HepG2 (cell line): ENCODE measurements at regions not wholly inside any gene's neighbourhood (a gene's known extent, or its start where the extent isn't known, plus 50 kb on each side); places are given as distances from the start of the nearest gene placed in this dataset.

Source experiments
- CHD2 ChIP-seq: IDR thresholded peaks from 2 replicates; pipeline ENCODE4 v1.6.1; 2011; ENCODE audit warnings: low read depth, low read length, improper control_type of control experiment
- CHD4 ChIP-seq: fragments of 200-600 bp; sonication (generic); IDR thresholded peaks from 2 replicates; pipeline ENCODE4 v1.7.0; 2017; ENCODE audit warnings: mild to moderate bottlenecking, low read length, borderline replicate concordance
- FUBP1 ChIP-seq: sonication (generic); formaldehyde crosslinking; IDR thresholded peaks from 2 replicates; pipeline ENCODE4 v1.5.1; 2020; ENCODE audit warnings: missing genetic modification reagents, mild to moderate bottlenecking, borderline replicate concordance
- GFI1 ChIP-seq: sonication (generic); formaldehyde crosslinking; IDR thresholded peaks from 2 replicates; pipeline ENCODE4 v1.5.0; 2020; ENCODE audit warnings: missing genetic modification reagents, mild to moderate bottlenecking, borderline replicate concordance
- HMG20B ChIP-seq: conservative IDR thresholded peaks from 2 replicates; pipeline ENCODE4 v1.6.1; 2016; ENCODE audit warnings: missing genetic modification reagents, missing compliant biosample characterization
- HNF4G ChIP-seq, 2 experiments: sonication (generic) in 1 of 2; formaldehyde crosslinking in 1 of 2; IDR thresholded peaks; 2 replicates each; pipeline versions ENCODE4 v1.4.0 to v1.6.1; 2011 to 2020; ENCODE audit warnings: borderline replicate concordance in 2 of 2, low read depth in 2 of 2, mild to moderate bottlenecking in 2 of 2, low read length in 1 of 2, missing genetic modification reagents in 1 of 2, moderate library complexity in 1 of 2
- KDM1A ChIP-seq: IDR thresholded peaks from 2 replicates; pipeline ENCODE4 v1.6.1; 2016; ENCODE audit warnings: missing compliant biosample characterization
- KDM3A ChIP-seq: IDR thresholded peaks from 2 replicates; pipeline ENCODE4 v1.6.1; 2018; ENCODE audit warnings: low read depth, missing compliant biosample characterization
- MBNL3 ChIP-seq: fragments of 250-450 bp; sonication (Bioruptor Pico); conservative IDR thresholded peaks from 2 replicates; pipeline ENCODE4 v1.8.0; 2022; ENCODE audit warnings: mild to moderate bottlenecking, inconsistent platforms
- MIER2 ChIP-seq: IDR thresholded peaks from 2 replicates; pipeline ENCODE4 v1.6.1; 2016; ENCODE audit warnings: missing biosample characterization, missing genetic modification reagents
- MTA3 ChIP-seq: sonication (generic); formaldehyde crosslinking; IDR thresholded peaks from 2 replicates; pipeline ENCODE4 v1.4.0; 2020; ENCODE audit warnings: missing genetic modification reagents
- NR0B2 ChIP-seq: sonication (generic); formaldehyde crosslinking; IDR thresholded peaks from 2 replicates; pipeline ENCODE4 v1.4.0; 2020; ENCODE audit warnings: mild to moderate bottlenecking, missing genetic modification reagents
- RBAK ChIP-seq: sonication (generic); formaldehyde crosslinking; IDR thresholded peaks from 2 replicates; pipeline ENCODE4 v1.5.1; 2020; ENCODE audit warnings: mild to moderate bottlenecking, missing genetic modification reagents
- RCOR2 ChIP-seq: IDR thresholded peaks from 2 replicates; pipeline ENCODE4 v1.6.1; 2016; ENCODE audit warnings: missing biosample characterization, missing genetic modification reagents
- RXRB ChIP-seq: IDR thresholded peaks from 2 replicates; pipeline ENCODE4 v1.6.1; 2016; ENCODE audit warnings: borderline replicate concordance, missing genetic modification reagents, missing compliant biosample characterization
- SMAD9 ChIP-seq: sonication (generic); formaldehyde crosslinking; IDR thresholded peaks from 2 replicates; pipeline ENCODE4 v1.5.1; 2020; ENCODE audit warnings: mild to moderate bottlenecking, missing genetic modification reagents
- TBX2 ChIP-seq: sonication (generic); formaldehyde crosslinking; IDR thresholded peaks from 2 replicates; pipeline ENCODE4 v1.5.0; 2020; ENCODE audit warnings: missing genetic modification reagents, mild to moderate bottlenecking, borderline replicate concordance
- THAP9 ChIP-seq: sonication (generic); formaldehyde crosslinking; IDR thresholded peaks from 2 replicates; pipeline ENCODE4; 2020; ENCODE audit warnings: missing genetic modification reagents, mild to moderate bottlenecking, borderline replicate concordance
- TRIM24 ChIP-seq: sonication (generic); formaldehyde crosslinking; IDR thresholded peaks from 2 replicates; pipeline ENCODE4 v1.8.0; 2022; ENCODE audit warnings: mild to moderate bottlenecking, missing genetic modification reagents
- ZBTB20 ChIP-seq: sonication (generic); formaldehyde crosslinking; IDR thresholded peaks from 2 replicates; pipeline ENCODE4 v1.8.1; 2023; ENCODE audit warnings: missing genetic modification reagents, low read depth, mild to moderate bottlenecking, borderline replicate concordance
- ZBTB39 ChIP-seq: sonication (generic); formaldehyde crosslinking; IDR thresholded peaks from 2 replicates; pipeline ENCODE4 v1.5.0; 2020; ENCODE audit warnings: missing genetic modification reagents
- ZNF550 ChIP-seq: sonication (generic); formaldehyde crosslinking; IDR thresholded peaks from 2 replicates; pipeline ENCODE4 v1.4.0; 2020; ENCODE audit warnings: mild to moderate bottlenecking, missing genetic modification reagents, borderline replicate concordance

GRCh38 chr14:31926123-31926522 is 151.0 kb upstream of the ARHGAP5 start (continued):
- no peak; the same call in 1 of the 2 replicates for TF ChIP-seq CHD4
- peak; percentile 55 for TF ChIP-seq TBX2
- TF ChIP-seq KDM1A = peak; percentile 87
- no peak for TF ChIP-seq NR0B2 (CRISPR knock-in tag)
- TF ChIP-seq MIER2 (CRISPR knock-in tag) = peak; percentile 47; the same call in 1 of the 2 replicates
- no peak for TF ChIP-seq THAP9
- TF ChIP-seq KDM3A (CRISPR knock-in tag) = peak; percentile 50; the same call in 1 of the 2 replicates
- TF ChIP-seq FUBP1 (CRISPR knock-in tag) = no peak
- TF ChIP-seq ZNF550 (CRISPR knock-in tag) = no peak
- peak; percentile 68; the same call in 1 of the 2 replicates for TF ChIP-seq RXRB (CRISPR knock-in tag)
- 0 out of 2 replicates have a peak, but pooled peaks have one; percentile 20 for TF ChIP-seq MBNL3
- 0 out of 2 replicates have a peak, but pooled peaks have one; percentile 38 for TF ChIP-seq ZBTB20
- peak; percentile 96 for TF ChIP-seq HMG20B
- no peak for TF ChIP-seq MTA3 (CRISPR knock-in tag)
- TF ChIP-seq HNF4G (IDR thresholded peaks at IDR 0.05; ENCODE audit: borderline replicate concordance, low read depth, low read length) = peak; percentile 71
- TF ChIP-seq HNF4G (CRISPR knock-in tag; IDR thresholded peaks at IDR 0.05; ENCODE audit: borderline replicate concordance, low read depth) = no peak
- no peak for TF ChIP-seq SMAD9 (CRISPR knock-in tag)
- 0 out of 2 replicates have a peak, but pooled peaks have one; percentile 53 for TF ChIP-seq TRIM24 (CRISPR knock-in tag)
- TF ChIP-seq RBAK = no peak
- TF ChIP-seq RCOR2 (CRISPR knock-in tag) = peak; percentile 85
- TF ChIP-seq GFI1 (CRISPR knock-in tag) = peak; percentile 99
- no peak for TF ChIP-seq CHD2
- TF ChIP-seq ZBTB39 (CRISPR knock-in tag) = 0 out of 2 replicates have a peak, but pooled peaks have one; percentile 57
